Uterus (tissue), 3 donors: ENCODE measurements at regions not wholly inside any gene's neighbourhood (a gene's known extent, or its start where the extent isn't known, plus 50 kb on each side); places are given as distances from the start of the nearest gene placed in this dataset.

ENCODE experiments used
- DNase-seq, 2 donors: peaks; one replicate each; pipeline ENCODE4 v3.0.0-alpha.2; 2019 to 2020
- H3K27ac ChIP-seq, 2 donors: fragments of 200-600 bp; sonication (generic); 1 replicate in 1 of 2; 2 replicates in 1 of 2; pipeline ENCODE4 v1.5.1; 2016 to 2018
- H3K27me3 ChIP-seq, 2 donors: fragments of 200-600 bp; sonication (generic); one replicate each; pipeline ENCODE4 v1.5.1; 2018 to 2019; ENCODE audit warnings: control low read depth in 1 of 2
- H3K36me3 ChIP-seq, 2 donors: fragments of 200-600 bp; sonication (generic); one replicate each; pipeline ENCODE4 v1.5.1; 2019; ENCODE audit warnings: control low read depth in 1 of 2
- H3K4me1 ChIP-seq, 2 donors: fragments of 200-600 bp; sonication (generic); one replicate each; pipeline ENCODE4 v1.5.1; 2018 to 2019; ENCODE audit warnings: control low read depth in 1 of 2
- H3K4me3 ChIP-seq, 2 donors: fragments of 200-600 bp; sonication (generic); 1 replicate in 1 of 2; 2 replicates in 1 of 2; pipeline ENCODE4 v1.5.1; 2018 to 2019; ENCODE audit warnings: mild to moderate bottlenecking in 1 of 2
- H3K9me3 ChIP-seq, 2 donors: fragments of 200-600 bp; sonication (generic); one replicate each; pipeline ENCODE4 v1.5.1; 2019; ENCODE audit warnings: control low read depth in 1 of 2
- POLR2A ChIP-seq, 2 donors: fragments of 450-650 bp; IDR thresholded peaks; one replicate each; pipeline ENCODE4 v1.6.1; 2016; ENCODE audit warnings: antibody characterized with exemption in 2 of 2, mild to moderate bottlenecking in 1 of 2, moderate library complexity in 1 of 2
- intact Hi-C: fragments of 100-400 bp; cut with DNase I; formaldehyde crosslinking; loops from one replicate; pipeline ENCODE4 v1.15.1; 2023; ENCODE audit warnings: low total_unique reads
- TF ChIP-seq, protein P1 (sequence below), 4 experiments: fragments of 200-600 bp in 2 of 4; fragments of 450-650 bp in 2 of 4; sonication (generic) in 2 of 4; IDR thresholded peaks; one replicate each; pipeline ENCODE4 v1.5.1; 2016 to 2019; ENCODE audit warnings: antibody characterized with exemption in 4 of 4, mild to moderate bottlenecking in 2 of 4, moderate library complexity in 1 of 4
- donor health status: DM: yes; HTN: yes; CAD: no.

DNA sequence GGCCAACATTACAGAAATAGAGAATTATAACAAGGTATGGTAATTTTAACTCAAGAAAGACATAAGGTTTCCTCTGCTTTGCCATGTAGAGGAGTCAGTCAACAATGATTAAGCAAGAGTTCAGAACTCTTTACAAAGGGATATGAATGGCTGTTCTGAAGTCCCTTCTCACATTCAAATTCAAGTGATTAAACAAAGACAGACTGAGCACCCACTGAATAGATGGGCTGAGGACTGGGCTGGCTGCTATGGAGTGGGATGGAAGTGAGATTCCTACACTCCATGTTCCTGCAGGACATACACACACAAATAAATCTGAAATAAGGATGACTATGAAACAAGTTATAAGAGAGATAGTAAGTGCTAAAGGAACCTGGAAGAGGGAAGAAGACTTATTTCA lies 199.0 kb upstream of the GRIP1 start:
- no peak for DNase-seq
- TF ChIP-seq, protein P1, sequence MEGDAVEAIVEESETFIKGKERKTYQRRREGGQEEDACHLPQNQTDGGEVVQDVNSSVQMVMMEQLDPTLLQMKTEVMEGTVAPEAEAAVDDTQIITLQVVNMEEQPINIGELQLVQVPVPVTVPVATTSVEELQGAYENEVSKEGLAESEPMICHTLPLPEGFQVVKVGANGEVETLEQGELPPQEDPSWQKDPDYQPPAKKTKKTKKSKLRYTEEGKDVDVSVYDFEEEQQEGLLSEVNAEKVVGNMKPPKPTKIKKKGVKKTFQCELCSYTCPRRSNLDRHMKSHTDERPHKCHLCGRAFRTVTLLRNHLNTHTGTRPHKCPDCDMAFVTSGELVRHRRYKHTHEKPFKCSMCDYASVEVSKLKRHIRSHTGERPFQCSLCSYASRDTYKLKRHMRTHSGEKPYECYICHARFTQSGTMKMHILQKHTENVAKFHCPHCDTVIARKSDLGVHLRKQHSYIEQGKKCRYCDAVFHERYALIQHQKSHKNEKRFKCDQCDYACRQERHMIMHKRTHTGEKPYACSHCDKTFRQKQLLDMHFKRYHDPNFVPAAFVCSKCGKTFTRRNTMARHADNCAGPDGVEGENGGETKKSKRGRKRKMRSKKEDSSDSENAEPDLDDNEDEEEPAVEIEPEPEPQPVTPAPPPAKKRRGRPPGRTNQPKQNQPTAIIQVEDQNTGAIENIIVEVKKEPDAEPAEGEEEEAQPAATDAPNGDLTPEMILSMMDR (IDR thresholded peaks at IDR 0.05): no peak
- no peak for TF ChIP-seq POLR2A (IDR thresholded peaks at IDR 0.05)
- Histone ChIP-seq H3K27ac (no peak overlapping the region), H3K4me3 (no peak overlapping the region), H3K36me3 (no peaks in the 10 kb centered on the region), H3K27me3 (no peaks in the 10 kb centered on the region), H3K9me3 (no peaks in the 10 kb centered on the region), H3K4me1 (no peaks in the 10 kb centered on the region)
- intact Hi-C loops: no loop called here

GRCh38 chr12:66879409-66879808 lies 200.5 kb upstream of the GRIP1 start:
- no peak for TF ChIP-seq POLR2A (IDR thresholded peaks at IDR 0.05)
- TF ChIP-seq, protein P1 (IDR thresholded peaks at IDR 0.05): no peak
- Histone ChIP-seq H3K9me3 (no peaks in the 10 kb centered on the region), H3K27me3 (no peaks in the 10 kb centered on the region), H3K36me3 (no peaks in the 10 kb centered on the region), H3K4me3 (no peak overlapping the region), H3K4me1 (no peaks in the 10 kb centered on the region), H3K27ac (no peak overlapping the region)
- DNase-seq: no peak
- intact Hi-C loops: no loop called here

DNA sequence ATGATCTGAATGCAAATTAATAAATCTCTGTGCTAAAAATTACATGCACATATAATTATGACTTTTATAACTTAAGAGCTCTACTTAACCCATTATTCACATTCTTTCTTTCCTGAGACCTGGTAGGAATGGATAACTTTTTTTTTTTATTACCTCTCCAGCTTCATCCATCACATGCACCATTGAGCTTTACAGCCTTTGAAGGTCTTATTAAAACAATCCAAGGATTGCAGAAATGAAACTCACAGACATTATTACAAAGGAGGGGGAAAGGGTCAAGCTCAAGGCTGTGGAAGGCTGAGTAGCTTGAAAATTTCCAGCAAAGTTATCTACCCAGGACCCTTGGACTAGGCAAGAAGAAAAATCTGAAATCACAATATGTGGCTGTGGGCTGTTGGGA lies 202.5 kb upstream of the GRIP1 start:
- intact Hi-C loops: no loop called here
- Histone ChIP-seq H3K27ac (no peak overlapping the region), H3K9me3 (no peaks in the 10 kb centered on the region), H3K4me3 (no peak overlapping the region), H3K27me3 (no peaks in the 10 kb centered on the region), H3K4me1 (no peaks in the 10 kb centered on the region), H3K36me3 (no peaks in the 10 kb centered on the region)
- TF ChIP-seq POLR2A (IDR thresholded peaks at IDR 0.05): no peak
- TF ChIP-seq, protein P1 (IDR thresholded peaks at IDR 0.05): no peak
- no peak for DNase-seq

- intact Hi-C loops: no loop called here
- Histone ChIP-seq H3K4me1 (no peaks in the 10 kb centered on the region), H3K4me3 (no peak overlapping the region)
Measured at GRCh38 chr12:66884091-66884490, 205.2 kb upstream of the GRIP1 start.

GRCh38 chr12:66885115-66885875 lies 206.4 kb upstream of the GRIP1 start:
- Histone ChIP-seq H3K9me3 (no peaks in the 10 kb centered on the region), H3K4me1 (no peaks in the 10 kb centered on the region), H3K4me3 (no peak overlapping the region), H3K27me3 (no peaks in the 10 kb centered on the region), H3K36me3 (no peaks in the 10 kb centered on the region), H3K27ac (no peak overlapping the region)
- intact Hi-C loops: no loop called here
- TF ChIP-seq, protein P1 (IDR thresholded peaks at IDR 0.05): no peak
- TF ChIP-seq POLR2A (IDR thresholded peaks at IDR 0.05): no peak
- DNase-seq: no peak

More at GRCh38 chr12:66884091-66884490, 205.2 kb upstream of the GRIP1 start:
- Histone ChIP-seq H3K27me3 (no peaks in the 10 kb centered on the region), H3K36me3 (no peaks in the 10 kb centered on the region), H3K27ac (no peak overlapping the region), H3K9me3 (no peaks in the 10 kb centered on the region)
- TF ChIP-seq POLR2A (IDR thresholded peaks at IDR 0.05): no peak
- TF ChIP-seq, protein P1 (IDR thresholded peaks at IDR 0.05): no peak
- no peak for DNase-seq
